Left ventricle myocardium inferior (tissue), 1 donor: ENCODE measurements at regions not wholly inside any gene's neighbourhood (a gene's known extent, or its start where the extent isn't known, plus 50 kb on each side); places are given as distances from the start of the nearest gene placed in this dataset.
"Not testable (repeated sequence)": the region's sequence is repeated elsewhere in the genome, so short reads cannot be mapped to it uniquely, and the experiment has no call there.

Experiments used
- DNase-seq: peaks from one replicate; pipeline ENCODE4 v3.0.0-alpha.2; 2020
- H3K27ac ChIP-seq: fragments of 200-600 bp; replicated peaks from 2 replicates; pipeline ENCODE4 v1.8.0; 2021
- H3K27me3 ChIP-seq: fragments of 200-600 bp; 2 replicates; pipeline ENCODE4 v1.8.0; 2021; ENCODE audit warnings: low read depth
- H3K36me3 ChIP-seq: fragments of 200-600 bp; 2 replicates; pipeline ENCODE4 v1.8.0; 2021
- H3K4me1 ChIP-seq: fragments of 200-600 bp; 2 replicates; pipeline ENCODE4 v1.8.0; 2021
- H3K4me3 ChIP-seq: fragments of 200-600 bp; 2 replicates; pipeline ENCODE4 v1.8.0; 2021; ENCODE audit warnings: mild to moderate bottlenecking, moderate library complexity
- H3K9me3 ChIP-seq: fragments of 200-600 bp; replicated peaks from 2 replicates; pipeline ENCODE4 v1.8.0; 2021
- CTCF ChIP-seq: fragments of 200-600 bp; IDR thresholded peaks from 2 replicates; pipeline ENCODE4 v1.8.0; 2021; ENCODE audit warnings: antibody characterized with exemption, mild to moderate bottlenecking, borderline replicate concordance
- intact Hi-C: fragments of 100-400 bp; cut with micrococcal nuclease; formaldehyde crosslinking; loops from one replicate; pipeline ENCODE4 v1.11.0; 2022
- donor health status: DM: no; HTN: yes; CAD: no; lungs with severe emphysema.

- intact Hi-C loops = no loop called here
- no peak for DNase-seq
- no peak for TF ChIP-seq CTCF
Measured at GRCh38 chr14:57046175-57046574, 222.5 kb downstream of the EXOC5 start.

GRCh38 chr14:57044101-57044973 lies 224.4 kb downstream of the EXOC5 start:
- H3K36me3 ChIP-seq, DNase-seq, H3K4me3 ChIP-seq, H3K27me3 ChIP-seq, intact Hi-C loops, H3K27ac ChIP-seq, H3K4me1 ChIP-seq, H3K9me3 ChIP-seq: not testable (repeated sequence)

More at GRCh38 chr14:57046175-57046574, 222.5 kb downstream of the EXOC5 start:
- no peak overlapping the region for H3K27ac ChIP-seq
- H3K4me3 ChIP-seq = no peak overlapping the region
- no peaks in the 10 kb centered on the region for H3K4me1 ChIP-seq
- peaks cover 6% of the 10 kb centered on the region for H3K27me3 ChIP-seq
- H3K9me3 ChIP-seq = no peaks in the 10 kb centered on the region
- H3K36me3 ChIP-seq = no peaks in the 10 kb centered on the region

GRCh38 chr14:57038689-57039088 lies 228.4 kb upstream of the OTX2 start:
- Histone ChIP-seq H3K27me3 (no peaks in the 10 kb centered on the region), H3K36me3 (no peaks in the 10 kb centered on the region), H3K4me3 (no peak overlapping the region), H3K27ac (no peak overlapping the region), H3K4me1 (no peaks in the 10 kb centered on the region), H3K9me3 (no peaks in the 10 kb centered on the region)
- intact Hi-C loops = no loop called here
- no peak for TF ChIP-seq CTCF
- DNase-seq = no peak

GRCh38 chr14:57031474-57031873 lies 221.2 kb upstream of the OTX2 start:
- intact Hi-C loops = no loop called here
- H3K4me1 ChIP-seq = no peaks in the 10 kb centered on the region
- no peak for TF ChIP-seq CTCF
- peaks cover 5% of the 10 kb centered on the region for H3K27me3 ChIP-seq
- H3K9me3 ChIP-seq = peaks cover 28% of the 10 kb centered on the region
- H3K27ac ChIP-seq = no peak overlapping the region
- no peak overlapping the region for H3K4me3 ChIP-seq
- no peak for DNase-seq
- H3K36me3 ChIP-seq = no peaks in the 10 kb centered on the region

- intact Hi-C loops = no loop called here
- H3K27ac ChIP-seq = no peak overlapping the region
- TF ChIP-seq CTCF = no peak
- H3K9me3 ChIP-seq = peaks cover 28% of the 10 kb centered on the region
- no peaks in the 10 kb centered on the region for H3K36me3 ChIP-seq
- no peak overlapping the region for H3K4me3 ChIP-seq
- H3K27me3 ChIP-seq = peaks cover 5% of the 10 kb centered on the region
- H3K4me1 ChIP-seq = no peaks in the 10 kb centered on the region
- DNase-seq = no peak
Measured at GRCh38 chr14:57029620-57030253, 219.5 kb upstream of the OTX2 start.

DNA sequence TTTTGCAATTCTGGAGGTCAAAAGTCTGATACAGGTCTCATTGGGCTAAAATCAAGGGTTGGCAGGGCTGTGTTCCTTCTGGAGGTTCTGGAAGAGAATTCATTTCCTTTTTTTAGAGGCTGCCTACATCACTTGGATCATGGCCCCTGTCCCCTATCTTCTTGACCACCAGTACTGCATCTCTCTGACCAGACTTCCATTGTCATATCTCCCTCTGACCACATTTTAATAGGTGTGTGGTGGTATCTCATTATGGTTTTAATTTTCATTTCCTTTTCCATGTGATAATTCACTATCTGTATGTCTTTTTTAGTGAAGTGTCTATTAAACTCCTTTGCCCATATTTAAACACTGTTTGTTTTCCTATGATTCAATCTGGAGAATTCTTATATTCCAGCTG lies 215.2 kb upstream of the OTX2 start:
- Histone ChIP-seq H3K27me3 (no peaks in the 10 kb centered on the region), H3K36me3 (no peaks in the 10 kb centered on the region), H3K9me3 (peaks cover 15% of the 10 kb centered on the region), H3K4me1 (no peaks in the 10 kb centered on the region), H3K27ac (no peak overlapping the region), H3K4me3 (no peak overlapping the region)
- no peak for TF ChIP-seq CTCF
- intact Hi-C loops = no loop called here
- DNase-seq = no peak
